GM23248 (cell line): ENCODE measurements at regions not wholly inside any gene's neighbourhood (a gene's known extent, or its start where the extent isn't known, plus 50 kb on each side); places are given as distances from the start of the nearest gene placed in this dataset.
A peak's percentile ranks its signal among the peaks of the same experiment; 100 is the strongest.

ENCODE experiments used
- DNase-seq: peaks from one replicate; pipeline ENCODE4 v3.0.0-alpha.2; 2015
- H2AFZ ChIP-seq: fragments of 200-600 bp; sonication (generic); 2 replicates; pipeline ENCODE4 v1.6.1; 2016; ENCODE audit warnings: antibody characterized with exemption
- H3F3A ChIP-seq: fragments of 200-600 bp; sonication (generic); 2 replicates; pipeline ENCODE4 v1.6.1; 2016; ENCODE audit warnings: mild to moderate bottlenecking, antibody characterized with exemption, mixed run types; ENCODE audit not compliant: insufficient read depth
- H3K27ac ChIP-seq: fragments of 200-600 bp; sonication (generic); 2 replicates; pipeline ENCODE4 v1.5.1; 2016; ENCODE audit warnings: mild to moderate bottlenecking
- H3K27me3 ChIP-seq: fragments of 200-600 bp; sonication (generic); replicated peaks from 2 replicates; pipeline ENCODE4 v1.6.1; 2016; ENCODE audit warnings: mild to moderate bottlenecking; ENCODE audit not compliant: insufficient read depth
- H3K36me3 ChIP-seq: fragments of 200-600 bp; sonication (generic); 2 replicates; pipeline ENCODE4 v1.6.1; 2016; ENCODE audit warnings: low read depth, mild to moderate bottlenecking
- H3K4me1 ChIP-seq: fragments of 200-600 bp; sonication (generic); 2 replicates; pipeline ENCODE4 v1.6.1; 2016; ENCODE audit warnings: mild to moderate bottlenecking; ENCODE audit not compliant: insufficient read depth
- H3K4me2 ChIP-seq: fragments of 200-600 bp; sonication (generic); one replicate; pipeline ENCODE4 v1.6.1; 2016; ENCODE audit warnings: mild to moderate bottlenecking; ENCODE audit not compliant: unreplicated experiment
- H3K4me3 ChIP-seq: fragments of 200-600 bp; sonication (generic); 2 replicates; pipeline ENCODE4 v1.5.1; 2016; ENCODE audit warnings: mild to moderate bottlenecking
- H3K79me2 ChIP-seq: fragments of 200-600 bp; sonication (generic); 2 replicates; pipeline ENCODE4 v1.6.1; 2016; ENCODE audit warnings: mild to moderate bottlenecking; ENCODE audit not compliant: insufficient read depth
- H3K9ac ChIP-seq: fragments of 200-600 bp; sonication (generic); 2 replicates; pipeline ENCODE4 v1.6.1; 2016; ENCODE audit warnings: mild to moderate bottlenecking
- H3K9me2 ChIP-seq: fragments of 200-600 bp; sonication (generic); 2 replicates; pipeline ENCODE4 v1.6.1; 2016; ENCODE audit warnings: mixed run types, mild to moderate bottlenecking, moderate library complexity; ENCODE audit not compliant: insufficient read depth
- H3K9me3 ChIP-seq: fragments of 200-600 bp; sonication (generic); one replicate; pipeline ENCODE4 v1.6.1; 2017; ENCODE audit warnings: low read depth
- H4K20me1 ChIP-seq: fragments of 200-600 bp; sonication (generic); 2 replicates; pipeline ENCODE4 v1.6.0; 2016; ENCODE audit not compliant: insufficient read depth
- EZH2 ChIP-seq: fragments of 200-600 bp; sonication (generic); IDR thresholded peaks from 2 replicates; pipeline ENCODE4 v1.6.1; 2018; ENCODE audit warnings: antibody characterized with exemption, mild to moderate bottlenecking; ENCODE audit not compliant: insufficient read depth, poor library complexity, severe bottlenecking
- EZH2phosphoT487 ChIP-seq: fragments of 200-600 bp; sonication (generic); IDR thresholded peaks from 2 replicates; pipeline ENCODE4 v1.6.1; 2018; ENCODE audit warnings: antibody characterized with exemption, moderate library complexity, mild to moderate bottlenecking, low read depth; ENCODE audit not compliant: insufficient read depth
- WGBS, 2 experiments: methylation state at CpG; one replicate each; pipeline ENCODE4 v1.1.6; 2015 to 2017; ENCODE audit warnings: low lambda C conversion rate in 2 of 2, low coverage in 1 of 2; ENCODE audit errors: missing lambda C conversion rate in 2 of 2; 5-methylcytosine and 5-hydroxymethylcytosine counted together
- in situ Hi-C: fragments of 300-500 bp; cut with MboI; formaldehyde crosslinking; loops from 2 replicates; pipeline ENCODE4 v1.15.0; 2020

DNA sequence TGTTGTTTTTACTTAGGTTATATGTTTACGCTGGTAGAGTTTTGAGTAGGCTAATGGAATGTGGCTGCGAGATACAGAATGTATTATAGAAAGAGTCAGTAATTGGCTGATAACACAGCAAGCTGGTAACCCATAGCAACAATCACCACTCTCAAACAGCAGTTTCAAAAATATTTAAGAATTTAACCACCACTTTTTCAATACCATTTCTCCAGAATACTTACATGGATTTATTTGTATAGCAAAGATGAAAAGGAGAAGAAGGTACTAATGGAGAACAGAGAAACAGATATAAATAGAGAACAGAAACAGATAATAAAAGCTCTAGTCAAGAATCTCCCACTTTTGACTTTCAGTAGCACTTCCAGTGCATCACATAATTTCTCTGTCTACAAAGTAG lies 188.3 kb upstream of the SLC39A10 start:
- H3K27me3 ChIP-seq: no peaks in the 10 kb centered on the region
- H3K4me1 ChIP-seq: no peaks in the 10 kb centered on the region
- no peak overlapping the region for H3K4me2 ChIP-seq
- 79 to 89% methylated on average over 2 of the region's 2 CpGs for WGBS, 2 experiments
- no peak for TF ChIP-seq EZH2
- no peak for TF ChIP-seq EZH2phosphoT487
- H4K20me1 ChIP-seq: no peaks in the 10 kb centered on the region
- no peaks in the 10 kb centered on the region for H3K79me2 ChIP-seq
- no peaks in the 10 kb centered on the region for H3K36me3 ChIP-seq
- no peak overlapping the region for H2AFZ ChIP-seq
- no peak overlapping the region for H3K4me3 ChIP-seq
- no peak overlapping the region for H3K9ac ChIP-seq
- H3K9me2 ChIP-seq: no peaks in the 10 kb centered on the region; the same call in 1 of the 2 replicates
- no peaks in the 10 kb centered on the region for H3F3A ChIP-seq
- no peaks in the 10 kb centered on the region for H3K9me3 ChIP-seq
- in situ Hi-C loops: no loop called here
- H3K27ac ChIP-seq: no peak overlapping the region
- no peak for DNase-seq

GRCh38 chr2:195466427-195466826 lies 190.6 kb upstream of the SLC39A10 start:
- TF ChIP-seq EZH2 (no peak), EZH2phosphoT487 (no peak)
- Histone ChIP-seq H3K27me3 (no peaks in the 10 kb centered on the region), H3K27ac (no peak overlapping the region), H2AFZ (no peak overlapping the region), H3K9me3 (no peaks in the 10 kb centered on the region), H3K9ac (no peak overlapping the region), H3K79me2 (no peaks in the 10 kb centered on the region), H3K4me3 (no peak overlapping the region), H3K4me2 (no peak overlapping the region), H3K9me2 (no peaks in the 10 kb centered on the region; the same call in 1 of the 2 replicates), H3K4me1 (no peaks in the 10 kb centered on the region), H3K36me3 (no peaks in the 10 kb centered on the region), H3F3A (no peaks in the 10 kb centered on the region), H4K20me1 (no peaks in the 10 kb centered on the region)
- in situ Hi-C loops: no loop called here
- DNase-seq: no peak

GRCh38 chr2:195461010-195461409 lies 196.0 kb upstream of the SLC39A10 start:
- Histone ChIP-seq H3K4me3 (no peak overlapping the region), H3K9me3 (no peaks in the 10 kb centered on the region), H3K4me1 (0 out of 2 replicates have a peak, but pooled peaks cover 9% of the 10 kb centered on the region), H3K79me2 (no peaks in the 10 kb centered on the region), H3K27me3 (no peaks in the 10 kb centered on the region), H3K9ac (no peak overlapping the region), H3K4me2 (no peak overlapping the region), H2AFZ (no peak overlapping the region), H3K9me2 (no peaks in the 10 kb centered on the region), H3K27ac (no peak overlapping the region), H3K36me3 (no peaks in the 10 kb centered on the region), H3F3A (no peaks in the 10 kb centered on the region), H4K20me1 (no peaks in the 10 kb centered on the region)
- 44 to 46% methylated on average over 3 of the region's 3 CpGs for WGBS, 2 experiments
- in situ Hi-C loops: no loop called here
- DNase-seq: no peak
- TF ChIP-seq EZH2phosphoT487 (no peak), EZH2 (no peak)

DNA sequence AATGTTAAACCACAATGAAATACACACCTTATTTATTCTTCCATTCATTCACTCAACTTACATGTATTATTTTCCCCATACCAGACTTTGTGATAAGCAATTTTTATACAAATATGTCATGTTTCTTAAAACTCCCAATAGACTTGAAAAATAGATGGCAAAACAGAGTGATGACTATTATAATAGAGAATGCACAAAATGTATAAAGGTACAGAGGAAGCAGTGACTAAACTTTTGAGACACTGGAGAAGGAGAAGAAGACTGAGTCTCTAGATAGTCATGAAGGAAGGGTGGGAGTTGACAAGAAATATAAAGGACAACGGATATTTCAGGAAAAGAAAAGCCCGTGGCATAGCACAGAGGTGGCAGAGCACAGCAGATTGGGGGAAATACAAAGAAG lies 198.1 kb upstream of the SLC39A10 start:
- in situ Hi-C loops: no loop called here
- no peak overlapping the region for H3K4me3 ChIP-seq
- no peak overlapping the region for H2AFZ ChIP-seq
- no peaks in the 10 kb centered on the region for H3F3A ChIP-seq
- H4K20me1 ChIP-seq: no peaks in the 10 kb centered on the region
- 0 out of 2 replicates have a peak, but pooled peaks cover 9% of the 10 kb centered on the region for H3K4me1 ChIP-seq
- H3K9ac ChIP-seq: no peak overlapping the region
- H3K9me2 ChIP-seq: no peaks in the 10 kb centered on the region
- no peaks in the 10 kb centered on the region for H3K79me2 ChIP-seq
- no peaks in the 10 kb centered on the region for H3K9me3 ChIP-seq
- no peaks in the 10 kb centered on the region for H3K27me3 ChIP-seq
- no peaks in the 10 kb centered on the region for H3K36me3 ChIP-seq
- no peak overlapping the region for H3K27ac ChIP-seq
- DNase-seq: peak; percentile 32
- 15 to 28% methylated on average over 2 of the region's 2 CpGs for WGBS, 2 experiments
- peak overlapping the region; percentile 13 for H3K4me2 ChIP-seq
- TF ChIP-seq EZH2 (no peak), EZH2phosphoT487 (no peak)

DNA sequence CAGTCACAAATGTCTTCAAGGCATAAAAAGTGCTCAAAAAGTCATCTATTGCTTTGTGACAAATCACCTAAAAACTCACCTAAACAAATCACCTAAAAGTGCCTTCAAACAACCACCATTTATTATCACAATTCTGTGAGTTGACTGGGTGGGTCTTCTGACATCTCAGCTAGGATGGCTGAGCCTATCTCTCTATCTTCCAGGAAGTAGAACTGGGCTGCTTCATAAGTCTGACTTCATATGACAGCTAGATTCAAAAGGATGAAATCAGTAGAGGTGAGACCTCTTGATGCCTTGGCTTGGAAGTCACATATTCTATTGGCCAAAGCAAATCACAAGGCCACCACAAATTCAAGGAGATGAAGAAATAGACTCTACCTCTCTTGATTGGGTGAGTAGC lies 199.2 kb upstream of the SLC39A10 start:
- H4K20me1 ChIP-seq: no peaks in the 10 kb centered on the region

More for the DNA sequence above, 199.2 kb upstream of the SLC39A10 start:
- Histone ChIP-seq H3K4me2 (no peak overlapping the region), H3K9me2 (no peaks in the 10 kb centered on the region), H3K36me3 (no peaks in the 10 kb centered on the region), H3K4me3 (no peak overlapping the region), H3K9ac (no peak overlapping the region), H3K79me2 (no peaks in the 10 kb centered on the region), H3F3A (no peaks in the 10 kb centered on the region), H3K4me1 (0 out of 2 replicates have a peak, but pooled peaks cover 9% of the 10 kb centered on the region), H3K27ac (no peak overlapping the region), H2AFZ (no peak overlapping the region), H3K9me3 (no peaks in the 10 kb centered on the region), H3K27me3 (no peaks in the 10 kb centered on the region)
- no peak for DNase-seq
- TF ChIP-seq EZH2phosphoT487 (no peak), EZH2 (no peak)
- in situ Hi-C loops: no loop called here
